CD14-positive monocyte (primary cell): ENCODE measurements at regions not wholly inside any gene's neighbourhood (a gene's known extent, or its start where the extent isn't known, plus 50 kb on each side); places are given as distances from the start of the nearest gene placed in this dataset.
"Not testable (repeated sequence)": the region's sequence is repeated elsewhere in the genome, so short reads cannot be mapped to it uniquely, and the experiment has no call there.

Experiments
- DNase-seq, 3 donors: peaks; one replicate each; pipeline ENCODE4 v3.0.0-alpha.2; 2011 to 2022
- H2AFZ ChIP-seq: 2 replicates; pipeline ENCODE4 v1.6.0; 2012; ENCODE audit warnings: mild to moderate bottlenecking, low read depth, low read length, inconsistent platforms; ENCODE audit not compliant: insufficient read depth, poor library complexity, severe bottlenecking
- H3K27ac ChIP-seq, 2 donors: 1 replicate in 1 of 2; 2 replicates in 1 of 2; pipeline ENCODE4 v1.5.1; 2012 to 2013; ENCODE audit warnings: low read length in 2 of 2, control low read depth in 1 of 2, inconsistent platforms in 1 of 2, low read depth in 1 of 2, mild to moderate bottlenecking in 1 of 2
- H3K27me3 ChIP-seq, 2 donors: one replicate each; pipeline versions ENCODE4 v1.6.0 to v1.6.1; 2011 to 2013; ENCODE audit warnings: low read length in 2 of 2; ENCODE audit not compliant: control insufficient read depth in 2 of 2, insufficient read depth in 2 of 2
- H3K36me3 ChIP-seq, 2 donors: replicated peaks in 1 of 2; 1 replicate in 1 of 2; 2 replicates in 1 of 2; pipeline versions ENCODE4 v1.5.1 to v1.6.1; 2012 to 2013; ENCODE audit warnings: low read length in 2 of 2, control low read depth in 1 of 2, inconsistent platforms in 1 of 2, mild to moderate bottlenecking in 1 of 2; ENCODE audit not compliant: insufficient read depth in 2 of 2, control insufficient read depth in 1 of 2
- H3K4me1 ChIP-seq, 2 donors: 1 replicate in 1 of 2; 2 replicates in 1 of 2; pipeline versions ENCODE4 v1.5.1 to v1.6.1; 2012 to 2013; ENCODE audit warnings: low read length in 2 of 2, control low read depth in 1 of 2, inconsistent platforms in 1 of 2, mild to moderate bottlenecking in 1 of 2, moderate library complexity in 1 of 2; ENCODE audit not compliant: insufficient read depth in 2 of 2, control insufficient read depth in 1 of 2
- H3K4me2 ChIP-seq: replicated peaks from 2 replicates; pipeline ENCODE3; 2012; ENCODE audit warnings: low read length, moderate library complexity, mild to moderate bottlenecking; ENCODE audit not compliant: poor library complexity, severe bottlenecking; ENCODE audit errors: extremely low read depth
- H3K4me3 ChIP-seq, 3 experiments: fragments of 200-600 bp in 1 of 3; sonication (generic) in 1 of 3; replicated peaks in 1 of 3; 1 replicate in 2 of 3; 2 replicates in 1 of 3; pipeline ENCODE4 v1.5.1; 2011 to 2013; ENCODE audit warnings: low read length in 3 of 3, mild to moderate bottlenecking in 3 of 3, control low read depth in 2 of 3, low read depth in 2 of 3, inconsistent platforms in 1 of 3, moderate library complexity in 1 of 3
- H3K79me2 ChIP-seq: 2 replicates; pipeline ENCODE4 v1.6.0; 2012; ENCODE audit warnings: mild to moderate bottlenecking, control low read depth, inconsistent platforms, low read length, moderate library complexity; ENCODE audit not compliant: insufficient read depth
- H3K9ac ChIP-seq: 2 replicates; pipeline ENCODE4 v1.6.0; 2017; ENCODE audit warnings: low read length, mild to moderate bottlenecking; ENCODE audit not compliant: insufficient read depth, poor library complexity, severe bottlenecking
- H3K9me3 ChIP-seq, 2 donors: replicated peaks in 1 of 2; 1 replicate in 1 of 2; 2 replicates in 1 of 2; pipeline versions ENCODE4 v1.5.1 to v1.6.1; 2012 to 2013; ENCODE audit warnings: low read length in 2 of 2, control low read depth in 1 of 2; ENCODE audit not compliant: control insufficient read depth in 1 of 2, insufficient read depth in 1 of 2
- H4K20me1 ChIP-seq: 2 replicates; pipeline ENCODE4 v1.6.0; 2012; ENCODE audit warnings: mild to moderate bottlenecking, low read length, control low read depth, moderate library complexity; ENCODE audit not compliant: insufficient read depth
- H3K27ac Mint-ChIP-seq, 7 donors: one replicate each; pipeline ENCODE4 v1.8.0; 2020; ENCODE audit warnings: mild to moderate bottlenecking in 7 of 7, mixed read lengths in 7 of 7, moderate library complexity in 6 of 7, inconsistent platforms in 2 of 7
- H3K27me3 Mint-ChIP-seq, 3 donors: one replicate each; pipeline ENCODE4 v1.8.0; 2021 to 2022; ENCODE audit warnings: low read depth in 3 of 3, mild to moderate bottlenecking in 3 of 3, mixed read lengths in 3 of 3, moderate library complexity in 3 of 3, inconsistent platforms in 1 of 3
- H3K36me3 Mint-ChIP-seq, 2 donors: one replicate each; pipeline ENCODE4 v1.8.0; 2020; ENCODE audit warnings: mixed read lengths in 2 of 2, inconsistent platforms in 1 of 2, mild to moderate bottlenecking in 1 of 2
- H3K4me1 Mint-ChIP-seq: one replicate; pipeline ENCODE4 v1.8.0; 2020; ENCODE audit warnings: mild to moderate bottlenecking, mixed read lengths
- H3K4me3 Mint-ChIP-seq, 2 donors: one replicate each; pipeline ENCODE4 v1.8.0; 2020; ENCODE audit warnings: mild to moderate bottlenecking in 2 of 2, mixed read lengths in 2 of 2, moderate library complexity in 1 of 2
- H3K9me3 Mint-ChIP-seq, 7 donors: one replicate each; pipeline ENCODE4 v1.8.0; 2020 to 2022; ENCODE audit warnings: mixed read lengths in 7 of 7, mild to moderate bottlenecking in 6 of 7, moderate library complexity in 6 of 7, inconsistent platforms in 2 of 7
- whole genome bisulfite sequencing: methylation state at CpG from one replicate; pipeline ENCODE4 v1.1.5; 2013; ENCODE audit warnings: missing lambda C conversion rate; ENCODE audit not compliant: insufficient coverage; 5-methylcytosine and 5-hydroxymethylcytosine counted together
- intact Hi-C, 2 donors: fragments of 100-400 bp; cut with micrococcal nuclease; formaldehyde crosslinking; loops; one replicate each; pipeline versions ENCODE4 v1.15.0 to v1.15.1; 2023

DNA sequence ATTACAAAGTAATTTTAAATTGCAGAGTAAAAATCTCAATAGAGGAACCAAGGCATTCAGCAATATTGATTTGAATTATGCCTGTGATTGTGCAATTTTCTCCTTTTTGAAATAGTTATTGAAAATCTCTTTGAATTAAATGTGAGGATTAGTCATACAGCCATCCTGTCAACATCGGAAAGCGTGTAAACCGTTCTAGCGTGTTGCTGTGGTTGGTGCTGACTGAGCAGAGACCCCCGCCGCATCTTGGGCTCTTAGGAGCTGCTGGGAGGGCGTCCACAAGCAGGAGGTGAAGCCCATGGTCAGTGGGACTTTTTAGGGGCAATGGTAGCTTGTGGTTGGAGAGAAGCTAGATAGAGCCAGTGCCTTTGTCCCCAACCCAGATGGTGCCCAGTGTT is 61.6 kb upstream of the MUC20 start:
- H3K79me2 ChIP-seq, H2AFZ ChIP-seq, H3K27ac Mint-ChIP-seq, intact Hi-C loops, H3K36me3 Mint-ChIP-seq, H3K27me3 Mint-ChIP-seq, H3K9me3 ChIP-seq, H3K4me2 ChIP-seq, H4K20me1 ChIP-seq, H3K9me3 Mint-ChIP-seq, H3K4me3 Mint-ChIP-seq, H3K27me3 ChIP-seq, H3K27ac ChIP-seq, H3K9ac ChIP-seq, H3K36me3 ChIP-seq, DNase-seq: not testable (repeated sequence)
- no CpG with 5 or more reads among the region's 7 CpGs for WGBS
- H3K4me1 ChIP-seq, result peaks cover 6 to 12% of the 10 kb centered on the region in 2 donors
- peaks cover 12% of the 10 kb centered on the region for H3K4me1 Mint-ChIP-seq
- peak overlapping the region in 1 of 3 experiments; percentile 36 for H3K4me3 ChIP-seq

- DNase-seq, H3K36me3 Mint-ChIP-seq, H3K27me3 ChIP-seq, H3K4me2 ChIP-seq, H3K36me3 ChIP-seq, intact Hi-C loops, H3K27me3 Mint-ChIP-seq, H2AFZ ChIP-seq, H3K4me3 Mint-ChIP-seq, H3K27ac ChIP-seq, H3K9me3 ChIP-seq, H3K79me2 ChIP-seq, H3K9me3 Mint-ChIP-seq, H4K20me1 ChIP-seq: not testable (repeated sequence)
- Mint-ChIP-seq H3K27ac (peak overlapping the region in 1 of 7 donors; percentile 69), H3K4me1 (peaks cover 14% of the 10 kb centered on the region)
- peaks cover 6 to 12% of the 10 kb centered on the region in 2 donors for H3K4me1 ChIP-seq
- peak overlapping the region; percentile 68 for H3K9ac ChIP-seq
- H3K4me3 ChIP-seq, result peak overlapping the region in 2 of 3 experiments; percentile 71 to 95
- no CpG with 5 or more reads among the region's 53 CpGs for WGBS
Observed at GRCh38 chr3:195658381-195659135, 62.2 kb upstream of the MUC20 start.

GRCh38 chr3:195657475-195658372 is 63.1 kb upstream of the MUC20 start:
- Mint-ChIP-seq H3K27ac (peak overlapping the region in 6 of 7 donors; percentile 40 to 86 (median 63)), H3K4me3 (peak overlapping the region; percentile 81 to 90), H3K4me1 (peaks cover 14% of the 10 kb centered on the region)
- Histone ChIP-seq H3K27ac (peak overlapping the region in 1 of 2 donors; percentile 71), H3K4me2 (peak overlapping the region; percentile 44), H3K4me1 (peaks cover 6 to 12% of the 10 kb centered on the region in 2 donors), H3K9ac (peak overlapping the region; percentile 68), H3K4me3 (peak overlapping the region; percentile 54 to 95 (median 71)), H2AFZ (peak overlapping the region; percentile 56)
- H3K9me3 ChIP-seq, H3K79me2 ChIP-seq, H3K36me3 Mint-ChIP-seq, H3K36me3 ChIP-seq, H3K27me3 ChIP-seq, intact Hi-C loops, H3K27me3 Mint-ChIP-seq, H3K9me3 Mint-ChIP-seq, H4K20me1 ChIP-seq: not testable (repeated sequence)
- WGBS, result 1% methylated on average over 42 of the region's 99 CpGs
- peak; percentile 62 to 92 (median 85) for DNase-seq

GRCh38 chr3:195656091-195656490 is 64.7 kb upstream of the MUC20 start:
- H3K4me2 ChIP-seq, H3K36me3 Mint-ChIP-seq, intact Hi-C loops, H3K9me3 ChIP-seq, H3K36me3 ChIP-seq, H3K9ac ChIP-seq, H4K20me1 ChIP-seq, H3K4me3 ChIP-seq, H3K4me3 Mint-ChIP-seq, H3K27me3 ChIP-seq, H3K27me3 Mint-ChIP-seq, H3K79me2 ChIP-seq, H3K9me3 Mint-ChIP-seq, H2AFZ ChIP-seq, DNase-seq, H3K27ac Mint-ChIP-seq, H3K27ac ChIP-seq: not testable (repeated sequence)
- peaks cover 14% of the 10 kb centered on the region for H3K4me1 Mint-ChIP-seq
- 79% methylated on average over 12 of the region's 16 CpGs for WGBS
- H3K4me1 ChIP-seq, result peaks cover 6 to 12% of the 10 kb centered on the region in 2 donors
